ENCODE measurements at regions not wholly inside any gene's neighbourhood (a gene's known extent, or its start where the extent isn't known, plus 50 kb on each side); places are given as distances from the start of the nearest gene placed in this dataset.

GRCh38 chr14:22291406-22291805, 297.6 kb downstream of the DAD1 start:
- no peak for DNase-seq (ENCODE audit: low read depth in 1 of 2, low spot score in 1 of 2)
- Histone ChIP-seq H3K27me3 (ENCODE audit: insufficient read depth, poor library complexity, severe bottlenecking) (no peaks in the 10 kb centered on the region), H3K27ac (replicated peaks) (no peak overlapping the region), H3K4me3 (replicated peaks; ENCODE audit: insufficient read depth, low read length) (no peak overlapping the region)
- TF ChIP-seq CTCF (IDR thresholded peaks at IDR 0.05; ENCODE audit: insufficient read depth, low read length) (no peak), REST (IDR thresholded peaks at IDR 0.05; ENCODE audit: insufficient replicate concordance, low read depth) (no peak), SPI1 (IDR thresholded peaks at IDR 0.05; ENCODE audit: borderline replicate concordance, low read depth) (no peak), POLR2AphosphoS5 (IDR thresholded peaks at IDR 0.05; ENCODE audit: low read depth) (no peak), GABPA (IDR thresholded peaks at IDR 0.05; ENCODE audit: low read depth) (no peak)

- Histone ChIP-seq H3K27me3 (ENCODE audit: insufficient read depth, poor library complexity, severe bottlenecking) (no peaks in the 10 kb centered on the region), H3K27ac (replicated peaks) (no peak overlapping the region), H3K4me3 (replicated peaks; ENCODE audit: insufficient read depth, low read length) (no peak overlapping the region)
- TF ChIP-seq GABPA (IDR thresholded peaks at IDR 0.05; ENCODE audit: low read depth) (no peak), REST (IDR thresholded peaks at IDR 0.05; ENCODE audit: insufficient replicate concordance, low read depth) (no peak), CTCF (IDR thresholded peaks at IDR 0.05; ENCODE audit: insufficient read depth, low read length) (no peak), POLR2AphosphoS5 (IDR thresholded peaks at IDR 0.05; ENCODE audit: low read depth) (no peak), SPI1 (IDR thresholded peaks at IDR 0.05; ENCODE audit: borderline replicate concordance, low read depth) (no peak)
- no peak for DNase-seq (ENCODE audit: low read depth in 1 of 2, low spot score in 1 of 2)
Observed at GRCh38 chr14:22289570-22289969, 299.5 kb downstream of the DAD1 start.

- no peak overlapping the region for H3K4me3 ChIP-seq (replicated peaks; ENCODE audit: insufficient read depth, low read length)
- H3K27ac ChIP-seq (replicated peaks): no peak overlapping the region
- H3K27me3 ChIP-seq (ENCODE audit: insufficient read depth, poor library complexity, severe bottlenecking): no peaks in the 10 kb centered on the region
- no peak for TF ChIP-seq CTCF (IDR thresholded peaks at IDR 0.05; ENCODE audit: insufficient read depth, low read length)
- TF ChIP-seq GABPA (IDR thresholded peaks at IDR 0.05; ENCODE audit: low read depth): no peak
- TF ChIP-seq REST (IDR thresholded peaks at IDR 0.05; ENCODE audit: insufficient replicate concordance, low read depth): no peak
- no peak for TF ChIP-seq POLR2AphosphoS5 (IDR thresholded peaks at IDR 0.05; ENCODE audit: low read depth)
- no peak for TF ChIP-seq SPI1 (IDR thresholded peaks at IDR 0.05; ENCODE audit: borderline replicate concordance, low read depth)
- no peak for DNase-seq (ENCODE audit: low read depth in 1 of 2, low spot score in 1 of 2)
Observed at GRCh38 chr14:22285991-22286390, 303.0 kb downstream of the DAD1 start.
